HG03571 (cell line): ENCODE measurements at regions not wholly inside any gene's neighbourhood (a gene's known extent, or its start where the extent isn't known, plus 50 kb on each side); places are given as distances from the start of the nearest gene placed in this dataset.

Source experiments
- ATAC-seq: cut with Tn5 transposase; IDR thresholded peaks from one replicate; pipeline ENCODE4 v1.9.1; 2021; ENCODE audit not compliant: unreplicated experiment

DNA sequence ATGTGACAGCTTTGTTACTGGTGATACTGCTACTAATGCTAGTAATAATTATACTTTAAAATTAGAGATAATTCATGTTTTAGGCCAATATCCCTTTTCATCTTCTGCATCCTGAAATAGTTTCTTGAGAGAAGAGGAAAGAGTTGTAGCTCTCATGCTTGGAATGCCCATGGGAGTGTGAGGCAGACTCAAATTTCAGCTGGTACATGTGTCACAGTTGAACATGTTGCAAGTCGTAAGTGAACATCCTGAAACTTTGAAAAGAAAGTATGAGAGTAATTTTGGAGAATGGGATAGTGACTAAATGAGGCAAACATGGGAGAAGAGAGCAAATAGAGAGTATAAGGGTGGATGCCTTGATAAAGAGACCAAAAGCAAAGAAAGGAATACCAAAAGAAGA, 168.0 kb downstream of the TMTC3 start:
- ATAC-seq: no peak

DNA sequence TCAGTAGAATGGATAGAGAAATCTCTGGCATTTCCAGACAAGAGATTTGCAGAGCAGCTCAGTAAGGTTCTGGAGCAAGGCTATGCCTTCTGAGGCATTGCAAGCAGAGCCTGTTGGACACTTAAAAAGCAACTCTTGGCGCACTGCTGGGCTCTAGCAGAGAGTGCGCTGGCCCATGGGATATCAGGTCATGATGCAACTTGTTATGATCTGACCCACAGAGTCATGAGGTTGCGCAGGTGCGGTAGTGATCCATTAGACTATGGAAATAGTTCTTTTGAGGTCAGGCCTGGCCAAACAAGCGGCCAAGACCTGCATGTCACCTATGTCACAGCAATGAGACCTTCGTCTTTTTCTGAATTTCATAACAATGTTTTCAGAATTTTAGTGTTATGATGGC, 168.6 kb downstream of the TMTC3 start:
- ATAC-seq: no peak

DNA sequence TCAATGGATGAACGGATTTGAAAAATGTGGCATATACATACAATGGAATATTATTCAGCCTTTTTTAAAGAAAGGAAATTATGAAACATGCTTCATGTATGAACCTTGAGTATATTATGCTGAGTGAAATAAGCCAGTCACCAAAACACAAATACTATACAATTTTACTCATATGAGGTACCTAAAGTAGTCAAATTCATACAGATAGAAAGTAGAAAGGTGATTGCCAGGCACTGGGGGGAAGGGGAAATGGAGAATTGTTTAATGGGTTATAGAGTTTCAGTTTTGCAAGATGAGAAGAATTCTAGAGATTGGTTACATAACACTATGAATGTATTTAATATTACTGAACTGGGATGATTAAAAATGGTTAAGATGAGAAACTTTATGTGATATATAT, 171.4 kb downstream of the TMTC3 start:
- ATAC-seq: no peak

DNA sequence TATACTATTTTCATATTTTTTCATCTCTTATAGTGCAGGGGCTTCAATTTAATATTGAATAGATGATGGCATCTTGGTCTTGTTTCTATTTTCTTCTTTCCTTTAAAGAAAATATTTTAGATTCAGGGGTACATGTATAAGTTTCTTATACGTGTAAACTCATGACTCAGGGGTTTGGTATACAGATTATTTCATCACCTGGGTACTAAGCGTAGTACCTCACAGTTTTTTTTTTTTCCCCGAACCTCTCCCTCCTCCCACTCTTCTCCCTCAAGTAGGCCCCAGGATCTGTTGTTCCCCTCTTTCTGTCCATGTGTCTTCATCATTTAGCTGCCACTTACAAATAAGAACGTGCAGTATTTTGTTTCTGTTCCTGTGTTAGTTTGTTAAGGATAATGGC, 172.6 kb downstream of the TMTC3 start:
- no peak for ATAC-seq

DNA sequence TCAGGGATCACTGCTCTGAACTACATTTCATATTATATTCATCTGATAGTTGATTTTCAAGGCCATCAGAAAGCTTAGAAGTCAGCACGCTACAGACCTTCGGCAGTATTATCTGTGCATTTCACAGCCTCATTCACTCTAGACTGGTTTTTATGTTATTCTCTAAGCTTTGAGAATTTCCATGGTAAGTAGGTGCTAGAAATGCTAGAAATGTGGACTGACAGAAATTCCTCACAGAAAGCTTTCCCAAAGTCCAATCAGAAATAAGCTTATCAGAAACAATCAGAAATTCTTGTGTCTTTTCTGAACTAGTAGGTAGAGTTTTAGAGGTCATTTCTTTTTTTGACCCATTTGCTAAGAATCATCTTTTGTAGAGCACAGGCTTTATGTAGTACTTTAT, 176.6 kb downstream of the TMTC3 start:
- no peak for ATAC-seq

DNA sequence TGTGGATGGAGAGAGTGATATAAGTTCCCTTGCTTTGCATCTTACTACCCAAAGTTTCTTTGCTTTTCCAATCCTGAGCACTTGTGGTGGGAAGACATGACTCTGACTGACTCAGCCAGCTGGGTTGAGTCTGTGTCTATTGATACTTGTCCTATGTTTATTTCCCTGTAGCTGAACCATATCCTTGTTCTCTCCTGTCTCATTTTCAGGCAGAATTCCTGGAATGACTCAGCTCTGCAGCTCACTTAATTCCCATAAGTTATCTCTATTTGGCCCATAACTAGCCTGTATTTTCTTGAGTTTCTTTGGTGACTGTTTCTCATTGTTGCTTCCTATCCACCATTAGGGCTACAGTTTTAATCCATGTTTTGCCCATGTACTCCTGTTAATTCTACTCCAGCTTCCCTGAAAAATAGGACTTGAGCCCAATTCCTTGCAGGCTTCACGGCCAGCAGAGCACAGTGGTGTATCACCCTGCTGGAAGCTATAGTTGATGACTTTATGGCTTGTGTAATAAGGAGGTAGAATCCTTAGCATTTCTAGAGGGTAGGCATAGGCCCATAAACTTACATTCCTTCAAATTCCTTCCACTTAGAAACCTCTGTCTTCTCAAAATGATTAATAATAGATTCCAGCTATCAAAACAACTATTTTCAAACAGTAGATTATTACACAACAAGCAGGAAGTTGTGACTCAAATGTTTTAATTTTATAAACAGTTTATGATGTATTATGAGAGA, 183.1 kb downstream of the TMTC3 start:
- ATAC-seq: no peak

DNA sequence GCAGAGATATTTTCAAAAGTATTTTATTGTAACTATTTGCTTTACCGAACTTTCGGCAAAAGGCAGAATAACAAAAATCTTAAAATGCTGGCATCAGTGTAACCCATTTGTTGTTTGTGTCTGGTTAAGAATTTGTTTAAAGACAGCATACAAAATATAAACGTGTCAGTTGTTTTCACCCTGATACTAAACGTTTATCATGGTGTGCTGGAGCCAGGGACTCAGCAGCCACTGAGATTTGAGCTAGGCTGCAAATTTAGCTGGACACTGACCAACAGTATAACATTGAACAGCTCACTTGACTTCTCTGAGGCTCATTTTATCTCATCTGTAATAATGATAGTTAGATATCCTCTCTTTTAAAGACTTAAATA, 183.7 kb downstream of the TMTC3 start:
- ATAC-seq: no peak

DNA sequence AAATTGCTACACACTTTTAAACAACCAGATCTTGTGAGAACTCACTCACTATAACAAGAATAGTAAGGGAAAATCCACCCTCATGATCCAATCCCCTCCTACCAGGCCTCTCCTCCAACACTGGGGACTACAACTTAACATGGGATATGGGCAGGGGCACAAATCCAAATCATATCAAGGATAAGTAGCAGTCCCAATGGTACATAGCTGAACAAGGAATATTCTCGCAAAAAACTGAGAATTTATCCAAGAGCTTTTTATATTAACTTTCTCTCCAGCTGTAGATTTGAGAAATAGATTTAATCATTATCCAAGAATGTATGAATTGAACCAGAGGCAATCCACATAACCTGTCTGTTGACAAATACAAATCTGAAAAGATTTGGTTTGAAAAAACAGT, 185.2 kb downstream of the TMTC3 start:
- ATAC-seq: no peak

DNA sequence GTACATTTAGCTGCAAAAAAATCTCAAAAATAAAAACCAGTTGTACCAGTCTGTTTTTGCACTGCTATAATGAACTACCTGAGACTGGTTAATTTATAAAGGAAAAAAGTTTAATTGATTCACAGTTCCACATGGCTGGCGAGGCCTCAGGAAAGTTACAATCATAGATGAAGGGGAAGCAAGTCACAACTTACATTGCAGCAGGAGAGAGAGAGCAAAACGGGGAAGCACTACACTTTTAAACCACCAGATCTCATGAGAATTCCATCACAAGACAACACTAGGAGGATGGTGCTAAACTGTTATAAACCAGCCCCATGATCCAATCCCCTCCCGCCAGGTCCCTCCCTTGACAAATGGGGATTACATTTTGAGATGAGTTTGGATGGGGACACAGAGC, 186.0 kb downstream of the TMTC3 start:
- ATAC-seq: no peak

DNA sequence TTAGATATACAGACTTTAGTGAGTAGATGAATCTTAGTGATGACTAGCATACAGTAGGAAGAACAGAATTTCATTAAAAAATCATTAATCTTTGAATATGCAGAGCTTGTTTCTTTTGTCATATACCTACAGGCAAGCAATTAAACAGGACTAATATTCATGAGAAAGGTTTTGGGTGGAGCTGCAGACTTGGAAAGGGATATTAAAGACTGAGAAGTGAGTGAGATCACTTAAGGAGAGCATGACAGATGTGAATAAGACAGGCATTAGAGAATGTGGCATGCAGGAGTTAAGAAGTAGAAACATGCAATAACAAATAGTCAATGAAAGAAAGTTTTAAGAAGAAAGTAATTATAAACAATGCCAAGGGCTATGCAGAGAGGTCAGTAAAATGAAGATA, 187.7 kb downstream of the TMTC3 start:
- ATAC-seq: no peak

DNA sequence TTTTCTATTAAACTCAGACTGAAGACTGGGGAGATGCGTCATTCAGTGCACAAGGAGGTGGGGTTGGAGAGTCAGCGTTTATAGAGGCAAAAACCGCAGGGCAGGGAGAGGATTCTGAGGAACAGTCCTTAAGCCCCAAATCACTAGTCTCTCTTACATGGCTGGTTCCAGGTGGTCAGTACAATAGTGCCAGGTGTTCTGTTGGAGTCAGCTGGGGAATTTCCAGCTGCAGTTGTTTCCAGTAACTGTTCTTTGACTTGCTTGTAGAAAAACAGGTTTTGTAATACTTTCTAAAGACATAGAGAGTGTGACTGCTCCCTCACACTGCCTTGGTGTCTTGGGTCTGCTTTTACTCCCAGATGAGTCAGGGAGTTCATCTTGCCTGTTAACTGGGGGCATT, 192.2 kb downstream of the TMTC3 start:
- no peak for ATAC-seq

DNA sequence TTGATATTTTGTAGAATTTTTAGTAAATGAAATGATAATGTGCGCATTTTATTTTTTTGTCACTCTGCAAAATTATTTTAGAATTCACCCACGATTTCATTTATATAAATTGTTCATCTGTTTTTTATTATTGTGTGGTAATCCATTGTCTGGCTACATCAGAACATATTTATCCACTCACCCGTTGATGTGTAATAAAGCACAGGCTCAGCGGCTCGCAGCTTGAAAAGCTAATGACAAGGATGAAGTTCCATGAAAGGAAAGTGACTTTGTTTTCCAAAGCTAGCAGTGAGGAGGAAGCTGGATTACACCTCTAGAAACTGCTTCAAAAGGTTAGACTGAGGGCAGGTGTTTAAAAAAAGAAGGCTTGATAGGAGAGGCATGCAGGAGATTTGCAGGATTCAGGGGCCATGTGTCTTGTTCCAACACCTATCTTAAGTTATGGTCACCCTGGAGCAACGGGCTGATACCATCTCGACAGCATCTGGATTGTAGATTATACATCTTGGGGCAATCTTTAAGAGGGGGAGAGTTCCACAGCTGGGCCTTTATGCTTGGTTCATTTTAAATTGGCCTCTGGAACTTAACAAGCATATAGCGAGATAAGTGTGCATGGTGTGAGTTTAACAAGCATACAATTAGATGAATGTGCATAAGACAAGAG, 194.1 kb downstream of the TMTC3 start:
- no peak for ATAC-seq

DNA sequence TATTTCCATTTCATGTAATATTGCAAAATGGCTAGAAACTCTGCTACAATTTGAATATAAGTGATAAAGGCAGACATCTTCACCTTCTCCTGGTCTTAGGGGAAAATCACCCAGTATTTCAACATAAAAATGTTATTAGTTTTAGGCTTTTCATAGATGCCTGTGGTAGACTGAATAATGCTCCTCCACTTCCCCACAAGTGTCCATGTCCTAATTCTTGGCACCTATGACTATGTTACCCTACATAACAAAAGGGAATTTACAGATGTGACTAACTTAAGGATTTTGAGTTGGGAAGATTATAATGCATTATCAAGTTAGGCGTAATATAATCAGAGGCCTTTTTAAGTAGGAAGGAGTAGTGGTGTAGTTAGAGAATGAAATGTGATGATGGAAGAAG, 196.4 kb downstream of the TMTC3 start:
- no peak for ATAC-seq

DNA sequence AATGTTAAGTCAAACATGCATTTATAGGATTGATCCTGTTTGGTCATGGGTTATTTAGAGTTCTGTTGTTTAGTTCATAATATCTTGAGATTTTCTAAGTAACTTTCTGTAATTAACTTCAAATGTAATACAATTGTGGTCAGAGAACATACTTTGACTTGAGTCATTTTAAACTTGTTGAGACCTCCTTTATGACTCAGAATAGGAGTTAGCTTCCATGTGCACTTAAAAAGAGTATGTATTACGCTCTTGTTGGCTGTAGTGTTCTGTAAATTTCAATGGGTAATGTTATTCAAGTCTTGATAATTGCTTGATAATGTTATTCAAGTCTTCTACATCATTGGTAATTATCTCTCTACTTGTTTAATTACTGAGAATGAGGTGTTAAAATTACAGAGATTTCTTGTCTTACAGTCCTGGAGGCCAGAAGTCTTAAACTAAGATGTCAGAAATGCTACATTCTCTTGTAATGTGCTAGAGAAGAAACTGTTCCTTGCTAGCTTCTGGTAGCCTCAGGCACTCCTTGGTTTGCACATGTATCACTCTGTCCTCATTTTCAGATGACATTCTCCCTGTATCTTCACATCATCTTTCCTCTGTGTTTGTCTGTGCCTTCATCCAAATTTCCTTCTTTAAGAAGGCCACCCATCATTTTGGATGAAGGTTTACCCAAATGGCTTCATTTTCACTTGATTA, 197.3 kb downstream of the TMTC3 start:
- no peak for ATAC-seq

DNA sequence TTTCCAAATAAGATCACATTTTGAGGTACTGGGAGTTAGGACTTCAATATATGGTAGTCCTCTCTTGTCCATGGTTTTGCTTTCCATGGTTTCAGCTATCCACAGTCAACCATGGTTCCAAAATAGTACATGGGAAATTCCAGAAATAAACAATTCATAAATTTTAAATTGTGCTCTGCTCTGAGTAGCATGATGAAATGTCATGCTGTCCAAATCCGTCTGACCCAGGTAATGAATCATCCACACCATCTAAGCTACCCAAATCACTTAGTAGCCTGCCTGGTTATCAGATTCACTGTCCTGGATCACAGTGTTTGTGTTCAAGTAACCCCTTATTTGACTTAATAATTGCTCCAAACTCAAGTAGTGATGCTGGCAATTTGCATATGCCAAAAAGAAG, 197.9 kb downstream of the TMTC3 start:
- no peak for ATAC-seq

DNA sequence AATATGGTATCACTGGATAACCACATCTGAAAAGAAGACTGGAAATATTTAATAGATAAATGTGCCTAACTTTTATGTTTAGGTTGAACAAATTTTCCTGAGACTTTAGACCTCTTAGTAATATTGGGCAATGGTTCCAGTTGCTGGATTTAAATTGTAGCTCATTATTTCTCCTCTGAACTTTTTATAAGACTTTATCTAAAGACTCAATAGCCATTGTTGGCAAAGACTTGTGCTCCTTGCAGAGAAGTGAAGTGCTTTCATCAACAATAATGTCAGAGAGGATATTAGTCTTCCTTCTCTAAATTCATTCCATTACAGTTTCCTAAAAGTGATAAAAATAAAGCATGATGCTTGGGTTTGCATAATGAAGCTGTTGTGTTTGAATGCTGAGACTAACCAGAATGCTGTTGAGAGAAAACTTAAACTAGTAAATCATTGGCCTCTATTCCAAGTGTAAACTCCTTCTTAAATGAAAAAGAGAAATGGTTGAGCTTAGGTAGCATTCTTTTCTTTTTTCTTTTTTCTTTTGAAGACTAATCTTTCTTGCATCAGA, 200.2 kb downstream of the TMTC3 start:
- ATAC-seq: no peak

DNA sequence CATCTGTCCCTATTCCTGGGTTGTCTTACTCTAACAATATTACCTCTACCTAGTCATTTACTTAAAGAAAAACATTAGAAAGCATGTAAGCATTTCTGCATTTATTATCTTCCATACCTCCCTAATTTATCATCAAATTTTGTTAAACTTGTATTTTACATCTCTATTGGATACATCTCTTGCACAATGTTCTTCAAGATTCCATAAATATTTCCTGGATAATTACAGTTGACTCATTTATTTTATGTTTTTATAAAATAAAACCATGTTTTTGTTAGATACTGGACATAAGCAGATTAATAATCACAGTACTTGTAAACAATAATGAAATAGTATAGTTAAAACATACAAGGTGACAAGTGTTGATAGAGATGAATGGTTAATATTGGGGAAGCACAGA, 209.0 kb downstream of the TMTC3 start:
- ATAC-seq: no peak

DNA sequence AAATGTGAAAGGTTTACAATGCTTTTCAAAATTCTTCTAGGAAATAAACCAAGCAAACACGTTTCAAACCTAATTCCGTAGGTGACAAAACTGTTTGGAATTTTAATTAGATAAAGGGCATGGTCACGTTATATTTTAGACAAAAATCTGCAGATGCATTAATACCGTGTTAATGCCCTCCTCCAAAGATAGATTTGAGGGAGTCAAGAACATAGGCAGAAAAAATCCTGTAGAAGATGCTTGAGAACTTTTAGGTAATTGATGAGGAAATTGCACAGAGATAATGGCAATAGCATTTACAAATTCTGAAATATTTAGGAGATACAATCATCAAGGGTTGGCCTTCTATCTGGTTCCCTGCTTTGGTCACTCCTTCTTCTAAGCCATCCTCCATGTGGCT, 212.6 kb downstream of the TMTC3 start:
- no peak for ATAC-seq

DNA sequence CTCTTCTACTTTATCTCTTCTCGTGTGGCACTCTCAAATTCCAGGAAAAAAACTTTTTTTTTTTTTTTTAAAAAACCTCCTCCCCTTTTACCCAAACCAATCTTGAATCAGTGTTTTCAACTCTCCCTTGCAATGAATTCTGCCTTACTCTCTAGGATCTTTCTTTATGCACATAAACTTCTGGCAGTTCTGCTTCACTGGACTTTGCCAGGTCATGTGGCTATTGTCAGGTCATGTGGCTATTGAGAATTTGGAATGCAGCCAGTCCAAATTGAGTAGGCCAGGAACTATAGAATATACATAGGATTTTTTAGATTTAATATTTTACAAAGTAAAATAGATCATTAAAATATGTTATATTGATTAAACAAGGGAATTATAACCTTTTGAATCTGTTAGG, 218.2 kb downstream of the TMTC3 start:
- no peak for ATAC-seq

DNA sequence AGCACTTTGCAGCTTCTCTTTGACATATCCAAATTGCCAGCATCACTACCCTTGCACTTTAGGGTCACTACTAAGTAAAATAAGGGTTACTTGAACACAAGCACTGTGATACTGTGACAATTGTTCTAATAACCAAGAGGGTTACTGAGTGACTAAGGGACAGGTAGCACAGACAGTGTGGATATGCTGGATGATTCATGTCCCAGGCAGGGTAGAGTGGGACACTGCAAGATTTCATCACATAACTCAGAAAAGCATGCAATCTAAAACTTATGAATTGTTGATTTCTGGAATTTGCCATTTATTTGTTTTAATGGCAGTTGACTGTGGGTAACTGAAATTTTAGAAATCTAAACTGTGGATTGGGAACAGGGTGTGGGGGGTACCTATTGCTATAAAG, 218.8 kb downstream of the KITLG start:
- no peak for ATAC-seq

DNA sequence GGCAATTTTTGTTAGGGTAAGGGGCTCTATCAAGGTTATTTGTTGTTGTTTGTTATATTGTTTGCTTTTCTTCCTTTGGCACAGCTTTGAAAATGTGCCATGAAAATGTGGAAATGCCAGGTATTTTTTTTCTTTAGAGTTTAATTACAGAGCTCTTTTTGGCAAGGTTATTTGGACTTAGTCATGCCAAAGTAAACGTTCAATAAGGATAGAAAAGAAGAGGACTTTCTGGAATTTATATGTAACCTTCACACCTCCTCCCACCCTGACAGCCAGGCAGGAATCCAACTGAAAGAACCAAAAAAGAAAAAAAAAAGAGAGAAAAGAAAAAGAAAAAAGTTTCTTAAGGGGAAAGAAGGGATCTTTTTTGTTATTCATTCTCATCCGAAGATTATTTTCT, 217.8 kb downstream of the KITLG start:
- ATAC-seq: no peak

DNA sequence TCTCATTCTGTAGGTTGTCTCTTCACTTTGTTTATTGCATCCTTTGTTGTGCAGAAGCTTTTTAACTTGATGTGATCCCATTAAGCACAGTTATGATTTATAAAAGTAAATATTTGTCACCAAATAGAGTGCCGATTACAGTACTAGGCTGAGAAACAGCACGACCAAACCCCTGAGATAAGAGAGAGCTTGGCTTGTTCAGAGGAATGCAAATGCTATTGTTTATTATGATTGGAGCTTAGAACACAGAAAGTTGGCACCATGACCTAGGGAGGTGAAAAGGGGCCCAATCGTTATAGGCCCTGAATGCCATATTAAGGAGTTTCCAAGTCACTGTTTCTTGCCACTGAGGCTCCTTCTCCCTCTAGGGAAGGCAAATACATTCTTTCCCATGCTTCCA, 214.9 kb downstream of the KITLG start:
- no peak for ATAC-seq
